Esophagus muscularis mucosa (tissue), 4 donors: ENCODE measurements at regions not wholly inside any gene's neighbourhood (a gene's known extent, or its start where the extent isn't known, plus 50 kb on each side); places are given as distances from the start of the nearest gene placed in this dataset.

Experiments used
- DNase-seq: peaks from one replicate; pipeline ENCODE4 v3.0.0-alpha.2; 2017; ENCODE audit errors: extremely low spot score
- H3K27ac ChIP-seq, 4 donors: fragments of 200-600 bp; sonication (generic); replicated peaks in 1 of 4; 1 replicate in 3 of 4; 2 replicates in 1 of 4; pipeline ENCODE4 v1.5.1; 2016 to 2019; ENCODE audit warnings: mild to moderate bottlenecking in 1 of 4
- H3K27me3 ChIP-seq, 4 donors: fragments of 200-600 bp; sonication (generic); one replicate each; pipeline versions ENCODE4 v1.5.1 to v1.6.0; 2016 to 2019
- H3K36me3 ChIP-seq, 4 donors: fragments of 200-600 bp; sonication (generic); one replicate each; pipeline ENCODE4 v1.5.1; 2016 to 2019
- H3K4me1 ChIP-seq, 4 donors: fragments of 200-600 bp; sonication (generic); one replicate each; pipeline ENCODE4 v1.5.1; 2016 to 2019
- H3K4me3 ChIP-seq, 4 donors: fragments of 200-600 bp; sonication (generic); 1 replicate in 2 of 4; 2 replicates in 2 of 4; pipeline ENCODE4 v1.5.1; 2016 to 2019; ENCODE audit warnings: mild to moderate bottlenecking in 4 of 4, moderate library complexity in 1 of 4
- H3K9me3 ChIP-seq, 4 donors: fragments of 200-600 bp; sonication (generic); 1 replicate in 3 of 4; 2 replicates in 1 of 4; pipeline ENCODE4 v1.5.1; 2016 to 2019
- CTCF ChIP-seq, 3 experiments: fragments of 200-600 bp in 2 of 3; fragments of 450-650 bp in 1 of 3; sonication (generic) in 2 of 3; IDR thresholded peaks; one replicate each; pipeline ENCODE4 v1.5.1; 2017 to 2019; ENCODE audit warnings: antibody characterized with exemption in 3 of 3, mild to moderate bottlenecking in 2 of 3, moderate library complexity in 1 of 3
- EP300 ChIP-seq: sonication (generic); formaldehyde crosslinking; IDR thresholded peaks from one replicate; pipeline ENCODE4 v1.6.1; 2017; ENCODE audit warnings: antibody characterized with exemption
- POLR2A ChIP-seq: fragments of 450-650 bp; IDR thresholded peaks from one replicate; pipeline ENCODE4 v1.6.1; 2017; ENCODE audit warnings: antibody characterized with exemption, moderate library complexity, mild to moderate bottlenecking, low read depth
- POLR2AphosphoS5 ChIP-seq, 2 donors: sonication (generic); formaldehyde crosslinking; IDR thresholded peaks; one replicate each; pipeline ENCODE4 v1.6.1; 2017; ENCODE audit warnings: antibody characterized with exemption in 2 of 2
- WGBS: methylation state at CpG from one replicate; pipeline ENCODE4 v1.1.5; 2018; 5-methylcytosine and 5-hydroxymethylcytosine counted together
- intact Hi-C: fragments of 100-400 bp; cut with DNase I; formaldehyde crosslinking; loops from one replicate; pipeline ENCODE4 v1.15.1; 2023

GRCh38 chr1:212500351-212500750 is 67.6 kb downstream of the NENF start:
- TF ChIP-seq CTCF (IDR thresholded peaks at IDR 0.05): no peak
- TF ChIP-seq POLR2AphosphoS5 (IDR thresholded peaks at IDR 0.05): no peak
- no peak for TF ChIP-seq EP300
- no peak for TF ChIP-seq POLR2A
- Histone ChIP-seq H3K27me3 (no peaks in the 10 kb centered on the region), H3K4me3 (no peak overlapping the region), H3K9me3 (no peaks in the 10 kb centered on the region), H3K27ac (no peak overlapping the region), H3K36me3 (no peaks in the 10 kb centered on the region), H3K4me1 (no peaks in the 10 kb centered on the region)
- WGBS: 94% methylated on average over 6 of the region's 6 CpGs
- intact Hi-C loops: no loop called here
- DNase-seq: no peak

- no peak for TF ChIP-seq POLR2AphosphoS5 (IDR thresholded peaks at IDR 0.05)
- TF ChIP-seq POLR2A: no peak
- TF ChIP-seq EP300: no peak
- TF ChIP-seq CTCF (IDR thresholded peaks at IDR 0.05): no peak
- 100% methylated on average over 1 of the region's 1 CpG for WGBS
- Histone ChIP-seq H3K36me3 (no peaks in the 10 kb centered on the region), H3K4me3 (no peak overlapping the region), H3K27me3 (no peaks in the 10 kb centered on the region), H3K27ac (no peak overlapping the region), H3K9me3 (no peaks in the 10 kb centered on the region), H3K4me1 (no peaks in the 10 kb centered on the region)
- no peak for DNase-seq
- intact Hi-C loops: no loop called here
Measured at GRCh38 chr1:212500983-212501382, 68.3 kb downstream of the NENF start.

GRCh38 chr1:212503714-212504113 is 71.0 kb downstream of the NENF start:
- 92% methylated on average over 2 of the region's 3 CpGs for WGBS
- DNase-seq: no peak
- TF ChIP-seq EP300 (no peak), CTCF (IDR thresholded peaks at IDR 0.05) (no peak), POLR2AphosphoS5 (IDR thresholded peaks at IDR 0.05) (no peak), POLR2A (no peak)
- H3K4me3 ChIP-seq: no peak overlapping the region
- no peaks in the 10 kb centered on the region for H3K9me3 ChIP-seq
- H3K27me3 ChIP-seq: no peaks in the 10 kb centered on the region
- no peak overlapping the region for H3K27ac ChIP-seq
- H3K4me1 ChIP-seq: no peaks in the 10 kb centered on the region
- intact Hi-C loops: no loop called here
- no peaks in the 10 kb centered on the region for H3K36me3 ChIP-seq

GRCh38 chr1:212504171-212504803 is 71.6 kb downstream of the NENF start:
- intact Hi-C loops: no loop called here
- Histone ChIP-seq H3K27ac (no peak overlapping the region), H3K27me3 (no peaks in the 10 kb centered on the region), H3K36me3 (no peaks in the 10 kb centered on the region), H3K9me3 (no peaks in the 10 kb centered on the region), H3K4me1 (no peaks in the 10 kb centered on the region), H3K4me3 (no peak overlapping the region)
- TF ChIP-seq POLR2AphosphoS5 (IDR thresholded peaks at IDR 0.05): no peak
- no peak for TF ChIP-seq EP300
- TF ChIP-seq POLR2A: no peak
- TF ChIP-seq CTCF (IDR thresholded peaks at IDR 0.05): no peak
- DNase-seq: no peak
- WGBS: 85% methylated on average over 4 of the region's 4 CpGs

GRCh38 chr1:212506666-212507065 is 73.9 kb downstream of the NENF start:
- intact Hi-C loops: no loop called here
- TF ChIP-seq POLR2AphosphoS5 (IDR thresholded peaks at IDR 0.05) (no peak), CTCF (IDR thresholded peaks at IDR 0.05) (no peak), POLR2A (no peak), EP300 (no peak)

More at GRCh38 chr1:212506666-212507065, 73.9 kb downstream of the NENF start:
- Histone ChIP-seq H3K36me3 (no peaks in the 10 kb centered on the region), H3K27me3 (no peaks in the 10 kb centered on the region), H3K4me3 (no peak overlapping the region), H3K27ac (no peak overlapping the region), H3K9me3 (no peaks in the 10 kb centered on the region), H3K4me1 (no peaks in the 10 kb centered on the region)
- DNase-seq: no peak
